ENCODE measurements at regions not wholly inside any gene's neighbourhood (a gene's known extent, or its start where the extent isn't known, plus 50 kb on each side); places are given as distances from the start of the nearest gene placed in this dataset.
"Not testable (repeated sequence)": the region's sequence is repeated elsewhere in the genome, so short reads cannot be mapped to it uniquely, and the experiment has no call there.

DNA sequence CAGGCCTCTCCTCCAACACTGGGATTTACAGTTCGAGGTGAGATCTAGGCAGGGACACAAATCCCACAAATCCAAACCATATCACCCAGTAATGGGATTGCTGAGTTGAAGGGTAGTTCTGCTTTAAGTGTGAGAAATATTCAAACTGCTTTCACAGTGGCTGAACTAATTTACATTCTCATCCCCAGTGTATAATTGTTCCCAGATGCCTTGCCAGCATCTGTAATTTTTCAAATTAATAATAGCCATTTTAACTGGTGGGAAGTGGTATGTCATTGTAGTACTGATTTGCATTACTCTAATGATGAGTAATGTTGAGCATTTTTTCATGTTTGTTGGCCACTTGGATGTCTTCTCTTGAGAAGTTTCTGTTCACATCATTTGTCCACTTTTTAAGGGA, 592.8 kb upstream of the GRM3 start:
- no peak overlapping the region for H3K9ac ChIP-seq (ENCODE audit: insufficient read depth, low read length)
- H3K36me3 ChIP-seq (ENCODE audit: control insufficient read depth, insufficient read depth, low read length) = no peaks in the 10 kb centered on the region
- TF ChIP-seq EZH2 (IDR thresholded peaks at IDR 0.05; ENCODE audit: low read length, missing control alignments) = no peak
- TF ChIP-seq, protein P1, sequence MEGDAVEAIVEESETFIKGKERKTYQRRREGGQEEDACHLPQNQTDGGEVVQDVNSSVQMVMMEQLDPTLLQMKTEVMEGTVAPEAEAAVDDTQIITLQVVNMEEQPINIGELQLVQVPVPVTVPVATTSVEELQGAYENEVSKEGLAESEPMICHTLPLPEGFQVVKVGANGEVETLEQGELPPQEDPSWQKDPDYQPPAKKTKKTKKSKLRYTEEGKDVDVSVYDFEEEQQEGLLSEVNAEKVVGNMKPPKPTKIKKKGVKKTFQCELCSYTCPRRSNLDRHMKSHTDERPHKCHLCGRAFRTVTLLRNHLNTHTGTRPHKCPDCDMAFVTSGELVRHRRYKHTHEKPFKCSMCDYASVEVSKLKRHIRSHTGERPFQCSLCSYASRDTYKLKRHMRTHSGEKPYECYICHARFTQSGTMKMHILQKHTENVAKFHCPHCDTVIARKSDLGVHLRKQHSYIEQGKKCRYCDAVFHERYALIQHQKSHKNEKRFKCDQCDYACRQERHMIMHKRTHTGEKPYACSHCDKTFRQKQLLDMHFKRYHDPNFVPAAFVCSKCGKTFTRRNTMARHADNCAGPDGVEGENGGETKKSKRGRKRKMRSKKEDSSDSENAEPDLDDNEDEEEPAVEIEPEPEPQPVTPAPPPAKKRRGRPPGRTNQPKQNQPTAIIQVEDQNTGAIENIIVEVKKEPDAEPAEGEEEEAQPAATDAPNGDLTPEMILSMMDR (conservative IDR thresholded peaks at IDR 0.05 in 1 of 2, IDR thresholded peaks at IDR 0.05 in 1 of 2; ENCODE audit: low read depth in 1 of 2, low read length in 2 of 2) = no peak
- H3K79me2 ChIP-seq (ENCODE audit: control insufficient read depth, insufficient read depth, low read length) = no peaks in the 10 kb centered on the region
- no peak overlapping the region for H3K4me2 ChIP-seq (ENCODE audit: extremely low read depth, insufficient read depth, low read length)
- no peak overlapping the region for H3K27ac ChIP-seq (ENCODE audit: insufficient read depth, low read length)
- H3K4me3 ChIP-seq (replicated peaks in 1 of 4; ENCODE audit: control extremely low read depth in 1 of 4, insufficient read depth in 1 of 4, low read depth in 3 of 4, low read length in 4 of 4) = no peak overlapping the region
- no peaks in the 10 kb centered on the region for H3K27me3 ChIP-seq (ENCODE audit: control insufficient read depth, insufficient read depth, low read length)
- H3K4me1 ChIP-seq (ENCODE audit: control insufficient read depth, extremely low read depth, insufficient read depth, low read length) = no peaks in the 10 kb centered on the region
- H4K20me1 ChIP-seq (ENCODE audit: control insufficient read depth, extremely low read depth, insufficient read depth, low read length) = no peaks in the 10 kb centered on the region
- no peaks in the 10 kb centered on the region for H3K9me3 ChIP-seq (ENCODE audit: control insufficient read depth, insufficient read depth, low read depth, low read length)
- no peak for DNase-seq (ENCODE audit: low read depth in 2 of 2)
- no peak overlapping the region for H2AFZ ChIP-seq (ENCODE audit: low read length)

DNA sequence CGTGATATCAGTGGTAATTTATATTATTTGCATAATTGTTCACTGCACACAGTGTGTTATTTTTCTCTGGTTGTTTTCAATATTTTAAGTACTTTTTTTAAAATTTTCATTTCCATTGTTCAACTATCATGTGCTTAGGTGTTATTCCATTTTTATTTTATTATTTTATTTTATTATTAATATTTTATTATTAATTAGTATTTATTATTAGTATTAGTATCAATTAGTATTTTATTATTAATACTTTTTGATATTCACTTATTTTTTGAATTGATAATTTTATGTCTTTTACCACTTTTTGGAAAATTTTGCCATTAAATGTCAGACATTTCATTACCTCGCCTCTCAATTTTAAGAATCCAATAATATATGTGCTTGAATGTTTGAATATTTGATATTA, 593.8 kb upstream of the GRM3 start:
- Histone ChIP-seq H3K4me2 (ENCODE audit: extremely low read depth, insufficient read depth, low read length) (no peak overlapping the region), H4K20me1 (ENCODE audit: control insufficient read depth, extremely low read depth, insufficient read depth, low read length) (no peaks in the 10 kb centered on the region), H3K27me3 (ENCODE audit: control insufficient read depth, insufficient read depth, low read length) (no peaks in the 10 kb centered on the region), H2AFZ (ENCODE audit: low read length) (no peak overlapping the region), H3K4me3 (replicated peaks in 1 of 4; ENCODE audit: control extremely low read depth in 1 of 4, insufficient read depth in 1 of 4, low read depth in 3 of 4, low read length in 4 of 4) (no peak overlapping the region), H3K9ac (ENCODE audit: insufficient read depth, low read length) (no peak overlapping the region), H3K9me3 (ENCODE audit: control insufficient read depth, insufficient read depth, low read depth, low read length) (no peaks in the 10 kb centered on the region), H3K36me3 (ENCODE audit: control insufficient read depth, insufficient read depth, low read length) (no peaks in the 10 kb centered on the region), H3K27ac (ENCODE audit: insufficient read depth, low read length) (no peak overlapping the region), H3K4me1 (ENCODE audit: control insufficient read depth, extremely low read depth, insufficient read depth, low read length) (no peaks in the 10 kb centered on the region), H3K79me2 (ENCODE audit: control insufficient read depth, insufficient read depth, low read length) (no peaks in the 10 kb centered on the region)
- no peak for TF ChIP-seq EZH2 (IDR thresholded peaks at IDR 0.05; ENCODE audit: low read length, missing control alignments)
- no peak for DNase-seq (ENCODE audit: low read depth in 2 of 2)

DNA sequence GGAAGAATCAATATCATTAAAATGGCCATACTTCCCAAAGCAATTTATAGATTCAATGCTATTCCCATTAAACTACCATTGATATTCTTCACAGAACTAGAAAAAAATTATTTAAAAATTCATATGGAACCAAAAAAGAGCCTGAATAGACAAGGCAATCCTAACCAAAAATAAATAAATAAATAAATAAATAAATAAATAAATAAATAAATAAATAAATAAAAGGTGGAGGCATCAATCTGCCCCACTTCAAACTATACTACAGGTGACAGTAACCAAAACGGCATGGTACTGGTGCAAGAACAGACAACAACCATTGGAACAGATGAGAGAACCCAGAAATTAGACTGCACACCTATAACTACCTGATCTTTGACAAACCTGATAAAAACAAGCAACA, 598.5 kb upstream of the GRM3 start:
- not testable (repeated sequence) for H3K36me3 ChIP-seq (ENCODE audit: control insufficient read depth, insufficient read depth, low read length); H3K9me3 ChIP-seq (ENCODE audit: control insufficient read depth, insufficient read depth, low read depth, low read length); H3K4me2 ChIP-seq (ENCODE audit: extremely low read depth, insufficient read depth, low read length); DNase-seq (ENCODE audit: low read depth in 2 of 2); H3K27ac ChIP-seq (ENCODE audit: insufficient read depth, low read length); H3K79me2 ChIP-seq (ENCODE audit: control insufficient read depth, insufficient read depth, low read length); H3K4me3 ChIP-seq (replicated peaks in 1 of 4; ENCODE audit: control extremely low read depth in 1 of 4, insufficient read depth in 1 of 4, low read depth in 3 of 4, low read length in 4 of 4); H3K9ac ChIP-seq (ENCODE audit: insufficient read depth, low read length); H3K27me3 ChIP-seq (ENCODE audit: control insufficient read depth, insufficient read depth, low read length); H3K4me1 ChIP-seq (ENCODE audit: control insufficient read depth, extremely low read depth, insufficient read depth, low read length); H2AFZ ChIP-seq (ENCODE audit: low read length); H4K20me1 ChIP-seq (ENCODE audit: control insufficient read depth, extremely low read depth, insufficient read depth, low read length)

DNA sequence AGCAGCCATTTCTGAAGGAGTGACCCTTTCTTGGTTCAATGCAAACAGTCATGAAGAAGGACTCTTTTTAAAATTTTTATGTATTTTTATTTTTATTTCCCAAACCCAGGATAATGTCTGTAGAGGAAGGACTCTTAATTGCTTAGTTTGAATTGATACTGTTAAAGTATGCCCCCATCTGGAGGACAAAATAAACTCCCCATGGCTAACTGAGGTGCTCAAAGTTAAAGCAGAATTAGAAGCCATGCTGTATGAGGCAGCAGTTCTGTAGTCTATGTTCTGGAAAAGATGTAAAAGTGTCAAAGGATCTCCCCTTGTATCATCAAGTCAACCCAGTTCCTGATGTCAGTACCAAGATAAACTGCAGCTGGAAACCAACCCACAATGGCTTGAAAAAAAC, 617.9 kb upstream of the GRM3 start:
- H3K27ac ChIP-seq (ENCODE audit: insufficient read depth, low read length) = no peak overlapping the region
- no peak overlapping the region for H2AFZ ChIP-seq (ENCODE audit: low read length)
- no peaks in the 10 kb centered on the region for H4K20me1 ChIP-seq (ENCODE audit: control insufficient read depth, extremely low read depth, insufficient read depth, low read length)
- DNase-seq (ENCODE audit: low read depth in 2 of 2) = no peak
- no peaks in the 10 kb centered on the region for H3K27me3 ChIP-seq (ENCODE audit: control insufficient read depth, insufficient read depth, low read length)
- no peak overlapping the region for H3K4me2 ChIP-seq (ENCODE audit: extremely low read depth, insufficient read depth, low read length)
- H3K9ac ChIP-seq (ENCODE audit: insufficient read depth, low read length) = no peak overlapping the region
- H3K79me2 ChIP-seq (ENCODE audit: control insufficient read depth, insufficient read depth, low read length) = no peaks in the 10 kb centered on the region
- H3K9me3 ChIP-seq (ENCODE audit: control insufficient read depth, insufficient read depth, low read depth, low read length) = no peaks in the 10 kb centered on the region
- no peaks in the 10 kb centered on the region for H3K36me3 ChIP-seq (ENCODE audit: control insufficient read depth, insufficient read depth, low read length)
- H3K4me1 ChIP-seq (ENCODE audit: control insufficient read depth, extremely low read depth, insufficient read depth, low read length) = no peaks in the 10 kb centered on the region
- no peak overlapping the region for H3K4me3 ChIP-seq (replicated peaks in 1 of 4; ENCODE audit: control extremely low read depth in 1 of 4, insufficient read depth in 1 of 4, low read depth in 3 of 4, low read length in 4 of 4)
- TF ChIP-seq, protein P1 (conservative IDR thresholded peaks at IDR 0.05 in 1 of 2, IDR thresholded peaks at IDR 0.05 in 1 of 2; ENCODE audit: low read depth in 1 of 2, low read length in 2 of 2) = no peak
- TF ChIP-seq EZH2 (IDR thresholded peaks at IDR 0.05; ENCODE audit: low read length, missing control alignments) = no peak
